GM21619 (cell line): ENCODE measurements at regions not wholly inside any gene's neighbourhood (a gene's known extent, or its start where the extent isn't known, plus 50 kb on each side); places are given as distances from the start of the nearest gene placed in this dataset.
A peak's percentile ranks its signal among the peaks of the same experiment; 100 is the strongest.
"Not testable (repeated sequence)": the region's sequence is repeated elsewhere in the genome, so short reads cannot be mapped to it uniquely, and the experiment has no call there.

ENCODE experiments used
- ATAC-seq: cut with Tn5 transposase; IDR thresholded peaks from one replicate; pipeline ENCODE4 v1.9.1; 2021; ENCODE audit not compliant: unreplicated experiment

GRCh38 chr2:156254637-156255067 lies 77.9 kb downstream of the NR4A2 start:
- ATAC-seq = not testable (repeated sequence)

GRCh38 chr2:156253765-156254164 lies 78.8 kb downstream of the NR4A2 start:
- no peak for ATAC-seq

GRCh38 chr2:156242874-156243273 lies 89.6 kb downstream of the NR4A2 start:
- ATAC-seq = no peak

- no peak for ATAC-seq
Measured at GRCh38 chr2:156237558-156237957, 95.0 kb downstream of the NR4A2 start.

- ATAC-seq = no peak
Measured at GRCh38 chr2:156229724-156230362, 102.7 kb downstream of the NR4A2 start.

- ATAC-seq = not testable (repeated sequence)
Measured at GRCh38 chr2:156223328-156223727, 109.2 kb downstream of the NR4A2 start.

- no peak for ATAC-seq
Measured at GRCh38 chr2:156221703-156222102, 110.8 kb downstream of the NR4A2 start.

- no peak for ATAC-seq
Measured at GRCh38 chr2:156219491-156220100, 112.9 kb downstream of the NR4A2 start.

- ATAC-seq = no peak
Measured at GRCh38 chr2:156215656-156216055, 116.9 kb downstream of the NR4A2 start.

GRCh38 chr2:156211318-156211717 lies 121.2 kb downstream of the NR4A2 start:
- ATAC-seq = no peak

GRCh38 chr2:156206355-156206754 lies 126.2 kb downstream of the NR4A2 start:
- ATAC-seq = no peak

- ATAC-seq = no peak
Measured at GRCh38 chr2:156199588-156199987, 132.9 kb downstream of the NR4A2 start.

GRCh38 chr2:156196031-156196430 lies 136.5 kb downstream of the NR4A2 start:
- ATAC-seq = no peak

GRCh38 chr2:156192468-156192867 lies 140.1 kb downstream of the NR4A2 start:
- peak; percentile 65 for ATAC-seq

GRCh38 chr2:156191527-156191926 lies 141.0 kb downstream of the NR4A2 start:
- ATAC-seq = no peak

GRCh38 chr2:156190517-156190916 lies 142.0 kb downstream of the NR4A2 start:
- no peak for ATAC-seq

GRCh38 chr2:156189584-156189983 lies 142.9 kb downstream of the NR4A2 start:
- ATAC-seq = no peak

GRCh38 chr2:156189143-156189542 lies 143.4 kb downstream of the NR4A2 start:
- no peak for ATAC-seq

- ATAC-seq = no peak
Measured at GRCh38 chr2:156182132-156182531, 150.4 kb downstream of the NR4A2 start.

- ATAC-seq = no peak
Measured at GRCh38 chr2:156181208-156181607, 151.3 kb downstream of the NR4A2 start.

GRCh38 chr2:156177654-156178053 lies 154.9 kb downstream of the NR4A2 start:
- ATAC-seq = no peak

GRCh38 chr2:156175946-156176345 lies 156.6 kb downstream of the NR4A2 start:
- ATAC-seq = no peak

GRCh38 chr2:156170929-156171328 lies 161.6 kb downstream of the NR4A2 start:
- no peak for ATAC-seq
